ENCODE measurements at regions not wholly inside any gene's neighbourhood (a gene's known extent, or its start where the extent isn't known, plus 50 kb on each side); places are given as distances from the start of the nearest gene placed in this dataset.

- WGBS, 10 experiments: 40 to 93% (median 70%) methylated on average over 2 to 8 of the region's 10 CpGs
- peaks cover 5% of the 10 kb centered on the region in 2 donors for H3K4me1 ChIP-seq (replicated peaks in 1 of 2)
- H3K27ac ChIP-seq: no peak overlapping the region
- in situ Hi-C loops (cut with MboI; ENCODE audit: low pct_unique_long_range_greater_than_20kb in 2 of 9, low sequenced_read_pairs in 9 of 9, unreplicated experiment in 9 of 9): no loop called here
- no peak for ATAC-seq (replicated peaks in 6 of 8)
- H3K4me3 ChIP-seq: no peak overlapping the region
These were observed 187.8 kb downstream of the MIAT start for GRCh38 chr22:26845021-26845743.

GRCh38 chr22:26846076-26846475, 188.7 kb downstream of the MIAT start:
- H3K4me3 ChIP-seq: no peak overlapping the region
- no peak for ATAC-seq (replicated peaks in 6 of 8)
- in situ Hi-C loops (cut with MboI; ENCODE audit: low pct_unique_long_range_greater_than_20kb in 2 of 9, low sequenced_read_pairs in 9 of 9, unreplicated experiment in 9 of 9): no loop called here
- peaks cover 5% of the 10 kb centered on the region in 2 donors for H3K4me1 ChIP-seq (replicated peaks in 1 of 2)
- no peak overlapping the region for H3K27ac ChIP-seq
- WGBS, 10 experiments: 13 to 86% (median 57%) methylated on average over 1 of the region's 1 CpG; no CpG with 5 or more reads in 1 of the 10 experiments

- no peak overlapping the region for H3K27ac ChIP-seq
- 81 to 100% (median 88%) methylated on average over 1 to 2 of the region's 2 CpGs; no CpG with 5 or more reads in 5 of the 10 experiments for WGBS, 10 experiments
- H3K4me1 ChIP-seq (replicated peaks in 1 of 2): peaks cover 5 to 7% of the 10 kb centered on the region in 2 donors
- no peak for ATAC-seq (replicated peaks in 6 of 8)
- in situ Hi-C loops (cut with MboI; ENCODE audit: low pct_unique_long_range_greater_than_20kb in 2 of 9, low sequenced_read_pairs in 9 of 9, unreplicated experiment in 9 of 9): no loop called here
- H3K4me3 ChIP-seq: no peak overlapping the region
These were observed 189.3 kb downstream of the MIAT start for GRCh38 chr22:26846645-26847044.

- WGBS, 10 experiments: 44 to 100% (median 73%) methylated on average over 1 to 5 of the region's 5 CpGs; no CpG with 5 or more reads in 2 of the 10 experiments
- H3K4me1 ChIP-seq (replicated peaks in 1 of 2): peaks cover 9 to 11% of the 10 kb centered on the region in 2 donors
- no peak overlapping the region for H3K4me3 ChIP-seq
- H3K27ac ChIP-seq: no peak overlapping the region
- no peak for ATAC-seq (replicated peaks in 6 of 8)
- in situ Hi-C loops (cut with MboI; ENCODE audit: low pct_unique_long_range_greater_than_20kb in 2 of 9, low sequenced_read_pairs in 9 of 9, unreplicated experiment in 9 of 9): no loop called here
These were observed 189.7 kb downstream of the MIAT start for GRCh38 chr22:26847046-26847445.

- no peak for ATAC-seq (replicated peaks in 6 of 8)
- no peak overlapping the region for H3K4me3 ChIP-seq
- WGBS, 10 experiments: 60 to 100% (median 82%) methylated on average over 1 to 2 of the region's 2 CpGs; no CpG with 5 or more reads in 4 of the 10 experiments
- no peak overlapping the region for H3K27ac ChIP-seq
- in situ Hi-C loops (cut with MboI; ENCODE audit: low pct_unique_long_range_greater_than_20kb in 2 of 9, low sequenced_read_pairs in 9 of 9, unreplicated experiment in 9 of 9): no loop called here
- peaks cover 11 to 14% of the 10 kb centered on the region in 2 donors for H3K4me1 ChIP-seq (replicated peaks in 1 of 2)
These were observed 190.4 kb downstream of the MIAT start for GRCh38 chr22:26847816-26848215.

- ATAC-seq (replicated peaks in 6 of 8): peak in 1 of 8 experiments; percentile 37
- Histone ChIP-seq H3K4me3 (no peak overlapping the region), H3K4me1 (replicated peaks in 1 of 2) (peaks cover 13 to 17% of the 10 kb centered on the region in 2 donors), H3K27ac (no peak overlapping the region)
- in situ Hi-C loops (cut with MboI; ENCODE audit: low pct_unique_long_range_greater_than_20kb in 2 of 9, low sequenced_read_pairs in 9 of 9, unreplicated experiment in 9 of 9): no loop called here
- WGBS, 10 experiments: 0 to 85% (median 59%) methylated on average over 1 to 6 of the region's 9 CpGs; no CpG with 5 or more reads in 1 of the 10 experiments
These were observed 191.0 kb downstream of the MIAT start for GRCh38 chr22:26848244-26848920.

GRCh38 chr22:26849575-26849974, 192.2 kb downstream of the MIAT start:
- Histone ChIP-seq H3K4me1 (replicated peaks in 1 of 2) (peaks cover 13 to 17% of the 10 kb centered on the region in 2 donors), H3K27ac (no peak overlapping the region), H3K4me3 (no peak overlapping the region)
- in situ Hi-C loops (cut with MboI; ENCODE audit: low pct_unique_long_range_greater_than_20kb in 2 of 9, low sequenced_read_pairs in 9 of 9, unreplicated experiment in 9 of 9): no loop called here
- WGBS, 10 experiments: 44 to 96% (median 66%) methylated on average over 2 to 4 of the region's 4 CpGs; no CpG with 5 or more reads in 3 of the 10 experiments
- ATAC-seq (replicated peaks in 6 of 8): no peak

GRCh38 chr22:26851125-26851524, 193.7 kb downstream of the MIAT start:
- Histone ChIP-seq H3K27ac (no peak overlapping the region), H3K4me1 (replicated peaks in 1 of 2) (peaks cover 13 to 17% of the 10 kb centered on the region in 2 donors), H3K4me3 (no peak overlapping the region)
- 0 to 60% (median 30%) methylated on average over 1 of the region's 1 CpG; no CpG with 5 or more reads in 3 of the 10 experiments for WGBS, 10 experiments
- ATAC-seq (replicated peaks in 6 of 8): no peak
- in situ Hi-C loops (cut with MboI; ENCODE audit: low pct_unique_long_range_greater_than_20kb in 2 of 9, low sequenced_read_pairs in 9 of 9, unreplicated experiment in 9 of 9): no loop called here

- 0 to 100% (median 32%) methylated on average over 1 to 5 of the region's 6 CpGs; no CpG with 5 or more reads in 3 of the 10 experiments for WGBS, 10 experiments
- H3K4me1 ChIP-seq (replicated peaks in 1 of 2): peaks cover 13 to 17% of the 10 kb centered on the region in 2 donors
- H3K4me3 ChIP-seq: no peak overlapping the region
- peak in 1 of 8 experiments; percentile 25 for ATAC-seq (replicated peaks in 6 of 8)
- in situ Hi-C loops (cut with MboI; ENCODE audit: low pct_unique_long_range_greater_than_20kb in 2 of 9, low sequenced_read_pairs in 9 of 9, unreplicated experiment in 9 of 9): no loop called here
- H3K27ac ChIP-seq: no peak overlapping the region
These were observed 194.8 kb downstream of the MIAT start for GRCh38 chr22:26852176-26852575.

GRCh38 chr22:26853071-26853470, 195.7 kb downstream of the MIAT start:
- ATAC-seq (replicated peaks in 6 of 8): no peak
- no peak overlapping the region for H3K27ac ChIP-seq
- no peak overlapping the region for H3K4me3 ChIP-seq
- in situ Hi-C loops (cut with MboI; ENCODE audit: low pct_unique_long_range_greater_than_20kb in 2 of 9, low sequenced_read_pairs in 9 of 9, unreplicated experiment in 9 of 9): no loop called here
- H3K4me1 ChIP-seq (replicated peaks in 1 of 2): peaks cover 13 to 17% of the 10 kb centered on the region in 2 donors
- 33 to 95% (median 80%) methylated on average over 1 to 4 of the region's 4 CpGs for WGBS, 10 experiments

- H3K4me3 ChIP-seq: no peak overlapping the region
- no peak for ATAC-seq (replicated peaks in 6 of 8)
- in situ Hi-C loops (cut with MboI; ENCODE audit: low pct_unique_long_range_greater_than_20kb in 2 of 9, low sequenced_read_pairs in 9 of 9, unreplicated experiment in 9 of 9): no loop called here
- H3K4me1 ChIP-seq (replicated peaks in 1 of 2): peaks cover 13 to 17% of the 10 kb centered on the region in 2 donors
- H3K27ac ChIP-seq: no peak overlapping the region
- 86 to 100% (median 100%) methylated on average over 1 to 2 of the region's 2 CpGs; no CpG with 5 or more reads in 2 of the 10 experiments for WGBS, 10 experiments
These were observed 196.1 kb downstream of the MIAT start for GRCh38 chr22:26853495-26853894.

- H3K27ac ChIP-seq: no peak overlapping the region
- in situ Hi-C loops (cut with MboI; ENCODE audit: low pct_unique_long_range_greater_than_20kb in 2 of 9, low sequenced_read_pairs in 9 of 9, unreplicated experiment in 9 of 9): no loop called here
These were observed 199.8 kb downstream of the MIAT start for GRCh38 chr22:26857169-26857568.

GRCh38 chr22:26860301-26860700, 202.9 kb downstream of the MIAT start:
- ATAC-seq (replicated peaks in 6 of 8): no peak
- Histone ChIP-seq H3K4me1 (replicated peaks in 1 of 2) (peaks cover 0 to 3% of the 10 kb centered on the region in 2 donors), H3K27ac (no peak overlapping the region), H3K4me3 (no peak overlapping the region)
- WGBS, 10 experiments: 78 to 100% (median 88%) methylated on average over 1 to 9 of the region's 9 CpGs; no CpG with 5 or more reads in 1 of the 10 experiments
- in situ Hi-C loops (cut with MboI; ENCODE audit: low pct_unique_long_range_greater_than_20kb in 2 of 9, low sequenced_read_pairs in 9 of 9, unreplicated experiment in 9 of 9): no loop called here

More at GRCh38 chr22:26857169-26857568, 199.8 kb downstream of the MIAT start:
- Histone ChIP-seq H3K4me3 (no peak overlapping the region), H3K4me1 (replicated peaks in 1 of 2) (peaks cover 8 to 9% of the 10 kb centered on the region in 2 donors)
- ATAC-seq (replicated peaks in 6 of 8): no peak
- 50 to 84% (median 75%) methylated on average over 1 to 3 of the region's 5 CpGs; no CpG with 5 or more reads in 3 of the 10 experiments for WGBS, 10 experiments

Data from motor neuron (in vitro differentiated cells).